K562 (cell line): ENCODE measurements at regions not wholly inside any gene's neighbourhood (a gene's known extent, or its start where the extent isn't known, plus 50 kb on each side); places are given as distances from the start of the nearest gene placed in this dataset.
A peak's percentile ranks its signal among the peaks of the same experiment; 100 is the strongest.

Experiments used
- BRD9 ChIP-seq: fragments of 450-650 bp; IDR thresholded peaks from 2 replicates; pipeline ENCODE4 v1.6.1; 2018; ENCODE audit warnings: low read depth; ENCODE audit not compliant: partially characterized antibody
- GATA2 ChIP-seq: sonication (generic); formaldehyde crosslinking; IDR thresholded peaks from 2 replicates; pipeline ENCODE4 v1.4.0; 2020; ENCODE audit warnings: mild to moderate bottlenecking, missing genetic modification reagents
- MAFF ChIP-seq: IDR thresholded peaks from 2 replicates; pipeline ENCODE4 v1.6.1; 2012; ENCODE audit warnings: low read length, improper control_type of control experiment
- SRSF1 ChIP-seq: fragments of 200-400 bp; formaldehyde crosslinking; IDR thresholded peaks from 2 replicates; pipeline ENCODE4 v1.6.1; 2017; ENCODE audit warnings: mild to moderate bottlenecking, low read depth, low read length, moderate library complexity
- TCFL5 ChIP-seq: fragments of 250-450 bp; sonication (Bioruptor Pico); conservative IDR thresholded peaks from 2 replicates; pipeline ENCODE4 v1.6.1; 2021; ENCODE audit warnings: mild to moderate bottlenecking, moderate library complexity, matching md5 sums
- THAP12 ChIP-seq: fragments of 250-450 bp; sonication (Bioruptor Pico); IDR thresholded peaks from 2 replicates; pipeline ENCODE4 v1.9.0; 2021; ENCODE audit warnings: mild to moderate bottlenecking, inconsistent platforms
- TRIM24 ChIP-seq, 2 experiments: fragments of 450-650 bp; IDR thresholded peaks; 2 replicates each; pipeline ENCODE4 v1.6.1; 2016
- VEZF1 ChIP-seq: fragments of 200-800 bp; sonication (Bioruptor generic); IDR thresholded peaks from 2 replicates; pipeline ENCODE4 v1.6.1; 2017; ENCODE audit warnings: missing genetic modification characterization, missing compliant biosample characterization
- ZBED1 ChIP-seq: IDR thresholded peaks from 2 replicates; pipeline ENCODE4 v1.6.1; 2014
- ZBTB1 ChIP-seq: sonication (generic); formaldehyde crosslinking; IDR thresholded peaks from 2 replicates; pipeline ENCODE4 v1.8.1; 2023; ENCODE audit warnings: missing genetic modification reagents, low read depth, mild to moderate bottlenecking, borderline replicate concordance
- ZNF134 ChIP-seq: fragments of 250-450 bp; sonication (Bioruptor Pico); conservative IDR thresholded peaks from 2 replicates; pipeline ENCODE4 v1.4.0; 2020
- ZNF212 ChIP-seq: fragments of 450-650 bp; formaldehyde crosslinking; IDR thresholded peaks from 2 replicates; pipeline ENCODE4 v1.4.0; 2020; ENCODE audit warnings: mild to moderate bottlenecking
- ZNF407 ChIP-seq: fragments of 450-650 bp; IDR thresholded peaks from 2 replicates; pipeline ENCODE4 v1.6.1; 2016; ENCODE audit warnings: low read depth
- ZNF75A ChIP-seq: fragments of 450-650 bp; formaldehyde crosslinking; IDR thresholded peaks from 2 replicates; pipeline ENCODE4 v1.4.0; 2020; ENCODE audit warnings: mild to moderate bottlenecking
- ZNF778 ChIP-seq: fragments of 450-650 bp; formaldehyde crosslinking; IDR thresholded peaks from 2 replicates; pipeline ENCODE4 v1.4.0; 2020; ENCODE audit warnings: mild to moderate bottlenecking, moderate library complexity
- ZZZ3 ChIP-seq: fragments of 450-650 bp; IDR thresholded peaks from 2 replicates; pipeline ENCODE4 v1.6.1; 2016; ENCODE audit warnings: antibody characterized with exemption, mild to moderate bottlenecking, moderate library complexity

- TF ChIP-seq ZNF407 (no peak), ZNF212 (CRISPR knock-in tag) (no peak), ZNF75A (CRISPR knock-in tag) (no peak), ZNF778 (CRISPR knock-in tag) (no peak), ZNF134 (CRISPR knock-in tag) (no peak), ZZZ3 (no peak), GATA2 (CRISPR knock-in tag) (no peak), MAFF (no peak), THAP12 (CRISPR knock-in tag) (no peak), BRD9 (no peak), ZBTB1 (CRISPR knock-in tag) (no peak), TRIM24 (IDR thresholded peaks at IDR 0.05) (peak in 1 of 2 experiments; percentile 32; a peak in 1 of 4 replicates), VEZF1 (CRISPR knock-in tag) (no peak), SRSF1 (no peak), ZBED1 (no peak), TCFL5 (CRISPR knock-in tag) (no peak)
Measured at GRCh38 chr11:57913715-57914704, 109.7 kb upstream of the OR9Q1 start (continued).
